ENCODE measurements at regions not wholly inside any gene's neighbourhood (a gene's known extent, or its start where the extent isn't known, plus 50 kb on each side); places are given as distances from the start of the nearest gene placed in this dataset.
A peak's percentile ranks its signal among the peaks of the same experiment; 100 is the strongest.

DNA sequence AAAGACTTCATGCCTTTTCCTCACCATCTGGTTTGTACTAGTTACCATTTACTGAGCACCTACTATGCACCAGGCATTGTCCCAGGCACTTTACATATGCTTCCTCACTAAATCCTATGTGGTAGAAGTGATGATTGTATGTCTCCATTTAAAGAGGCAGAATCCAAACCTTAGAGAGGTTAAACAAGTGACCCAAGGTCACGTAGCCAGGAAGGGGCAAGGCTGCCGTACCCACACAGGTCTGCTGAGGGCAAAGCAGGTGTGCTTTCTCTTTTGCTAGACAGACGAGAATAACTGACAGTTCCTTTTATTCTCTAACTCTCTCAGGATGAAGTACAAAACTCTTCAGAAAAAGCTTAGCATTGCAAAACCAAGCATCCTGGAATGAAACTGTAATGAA, 235.2 kb upstream of the SRRM4 start:
- Histone ChIP-seq H3K9me3 (ENCODE audit: control insufficient read depth, insufficient read depth, low read length) (no peaks in the 10 kb centered on the region), H3K27me3 (ENCODE audit: control insufficient read depth, insufficient read depth, low read length) (no peaks in the 10 kb centered on the region), H3K27ac (ENCODE audit: low read length) (no peak overlapping the region), H3K4me1 (ENCODE audit: control insufficient read depth, insufficient read depth, low read length) (no peaks in the 10 kb centered on the region), H3K4me3 (ENCODE audit: low read length) (no peak overlapping the region), H3K36me3 (ENCODE audit: control insufficient read depth, insufficient read depth, low read length) (no peaks in the 10 kb centered on the region)
- DNase-seq (ENCODE audit: low read depth, low spot score), result no peak
- WGBS (ENCODE audit: insufficient coverage, insufficient read length), result no CpG with 5 or more reads among the region's 3 CpGs

- H3K27ac ChIP-seq (ENCODE audit: low read length), result no peak overlapping the region
- DNase-seq (ENCODE audit: low read depth, low spot score), result no peak
- no peaks in the 10 kb centered on the region for H3K9me3 ChIP-seq (ENCODE audit: control insufficient read depth, insufficient read depth, low read length)
- no peaks in the 10 kb centered on the region for H3K27me3 ChIP-seq (ENCODE audit: control insufficient read depth, insufficient read depth, low read length)
- no CpG with 5 or more reads among the region's 2 CpGs for WGBS (ENCODE audit: insufficient coverage, insufficient read length)
- no peaks in the 10 kb centered on the region for H3K36me3 ChIP-seq (ENCODE audit: control insufficient read depth, insufficient read depth, low read length)
- H3K4me1 ChIP-seq (ENCODE audit: control insufficient read depth, insufficient read depth, low read length), result no peaks in the 10 kb centered on the region
- no peak overlapping the region for H3K4me3 ChIP-seq (ENCODE audit: low read length)
Observed at GRCh38 chr12:118746960-118747359, 234.4 kb upstream of the SRRM4 start.

DNA sequence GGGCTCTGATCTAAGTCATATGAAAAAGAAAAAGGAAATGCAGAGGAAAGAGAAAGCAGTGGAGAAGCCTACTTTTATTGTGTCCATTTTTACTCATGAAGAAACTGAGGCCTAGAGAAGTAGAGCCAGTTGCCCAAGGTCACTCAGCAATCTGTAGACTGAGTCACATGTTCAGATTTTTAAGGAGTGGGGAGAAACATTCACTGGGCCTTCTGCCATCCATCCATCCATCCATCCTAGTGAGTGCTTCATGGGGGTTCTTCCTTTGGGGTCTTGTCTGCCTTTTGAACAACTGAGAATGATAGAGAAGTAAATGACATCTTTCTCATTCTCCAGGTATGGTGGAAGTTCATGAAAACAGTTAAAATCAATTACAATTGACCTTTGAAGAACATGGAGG, 233.6 kb upstream of the SRRM4 start:
- no peak overlapping the region for H3K27ac ChIP-seq (ENCODE audit: low read length)
- no peak for DNase-seq (ENCODE audit: low read depth, low spot score)

GRCh38 chr12:118748478-118749380, 232.6 kb upstream of the SRRM4 start:
- DNase-seq (ENCODE audit: low read depth, low spot score), result no peak

More for the DNA sequence above, 233.6 kb upstream of the SRRM4 start:
- H3K36me3 ChIP-seq (ENCODE audit: control insufficient read depth, insufficient read depth, low read length), result no peaks in the 10 kb centered on the region
- H3K27me3 ChIP-seq (ENCODE audit: control insufficient read depth, insufficient read depth, low read length), result no peaks in the 10 kb centered on the region
- no peaks in the 10 kb centered on the region for H3K9me3 ChIP-seq (ENCODE audit: control insufficient read depth, insufficient read depth, low read length)
- no peaks in the 10 kb centered on the region for H3K4me1 ChIP-seq (ENCODE audit: control insufficient read depth, insufficient read depth, low read length)
- H3K4me3 ChIP-seq (ENCODE audit: low read length), result no peak overlapping the region

DNA sequence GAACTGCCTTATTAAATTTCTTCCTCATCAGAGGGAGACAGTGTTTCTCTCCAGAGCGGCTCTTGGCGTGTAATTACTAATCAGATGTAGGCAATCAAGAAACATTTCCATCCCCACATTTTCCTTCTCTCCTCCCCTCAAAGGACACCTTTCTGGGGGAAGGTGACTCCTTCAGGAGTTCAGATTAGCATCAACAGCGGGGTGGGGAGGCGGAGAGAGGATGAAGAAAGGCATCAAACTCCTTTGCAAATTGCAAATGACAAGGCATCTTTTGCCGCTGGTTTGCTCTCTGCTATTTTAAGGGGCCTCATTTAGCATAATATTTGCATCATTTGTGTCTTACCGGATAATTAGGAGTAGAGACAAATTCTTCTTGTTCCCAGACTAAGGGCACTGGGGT, 231.7 kb upstream of the SRRM4 start:
- WGBS (ENCODE audit: insufficient coverage, insufficient read length), result no CpG with 5 or more reads among the region's 6 CpGs
- Histone ChIP-seq H3K4me1 (ENCODE audit: control insufficient read depth, insufficient read depth, low read length) (no peaks in the 10 kb centered on the region), H3K4me3 (ENCODE audit: low read length) (no peak overlapping the region), H3K9me3 (ENCODE audit: control insufficient read depth, insufficient read depth, low read length) (no peaks in the 10 kb centered on the region), H3K36me3 (ENCODE audit: control insufficient read depth, insufficient read depth, low read length) (no peaks in the 10 kb centered on the region), H3K27me3 (ENCODE audit: control insufficient read depth, insufficient read depth, low read length) (no peaks in the 10 kb centered on the region), H3K27ac (ENCODE audit: low read length) (no peak overlapping the region)
- DNase-seq (ENCODE audit: low read depth, low spot score), result no peak

More at GRCh38 chr12:118748478-118749380, 232.6 kb upstream of the SRRM4 start:
- no peaks in the 10 kb centered on the region for H3K9me3 ChIP-seq (ENCODE audit: control insufficient read depth, insufficient read depth, low read length)
- no peak overlapping the region for H3K4me3 ChIP-seq (ENCODE audit: low read length)
- no peaks in the 10 kb centered on the region for H3K4me1 ChIP-seq (ENCODE audit: control insufficient read depth, insufficient read depth, low read length)
- H3K36me3 ChIP-seq (ENCODE audit: control insufficient read depth, insufficient read depth, low read length), result no peaks in the 10 kb centered on the region
- no CpG with 5 or more reads among the region's 7 CpGs for WGBS (ENCODE audit: insufficient coverage, insufficient read length)
- no peaks in the 10 kb centered on the region for H3K27me3 ChIP-seq (ENCODE audit: control insufficient read depth, insufficient read depth, low read length)
- H3K27ac ChIP-seq (ENCODE audit: low read length), result no peak overlapping the region

GRCh38 chr12:118750666-118751065, 230.7 kb upstream of the SRRM4 start:
- no peak overlapping the region for H3K4me3 ChIP-seq (ENCODE audit: low read length)
- DNase-seq (ENCODE audit: low read depth, low spot score), result no peak
- H3K36me3 ChIP-seq (ENCODE audit: control insufficient read depth, insufficient read depth, low read length), result no peaks in the 10 kb centered on the region
- H3K9me3 ChIP-seq (ENCODE audit: control insufficient read depth, insufficient read depth, low read length), result no peaks in the 10 kb centered on the region
- no CpG with 5 or more reads among the region's 2 CpGs for WGBS (ENCODE audit: insufficient coverage, insufficient read length)
- no peaks in the 10 kb centered on the region for H3K27me3 ChIP-seq (ENCODE audit: control insufficient read depth, insufficient read depth, low read length)
- no peak overlapping the region for H3K27ac ChIP-seq (ENCODE audit: low read length)
- no peaks in the 10 kb centered on the region for H3K4me1 ChIP-seq (ENCODE audit: control insufficient read depth, insufficient read depth, low read length)

DNA sequence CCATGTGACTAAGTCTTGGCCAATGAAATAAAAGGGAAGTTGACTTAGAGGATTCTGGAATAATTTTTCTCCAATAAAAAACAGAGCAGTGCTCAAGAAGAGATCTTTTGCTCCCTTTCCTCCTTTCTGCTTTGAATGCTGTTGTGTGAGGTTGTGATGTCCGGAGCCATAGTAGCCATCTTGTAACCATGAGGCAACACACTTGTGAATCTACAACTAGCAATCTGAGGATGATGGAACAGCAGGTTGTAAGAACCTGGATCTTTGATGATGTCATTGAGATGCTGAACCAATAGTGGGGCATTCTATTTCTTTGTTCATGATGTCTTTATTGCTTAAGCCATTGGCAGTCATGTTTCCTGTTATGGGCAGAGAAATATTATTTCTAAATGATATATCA, 230.0 kb upstream of the SRRM4 start:
- no peak overlapping the region for H3K4me3 ChIP-seq (ENCODE audit: low read length)
- H3K36me3 ChIP-seq (ENCODE audit: control insufficient read depth, insufficient read depth, low read length), result no peaks in the 10 kb centered on the region
- no CpG with 5 or more reads among the region's 1 CpG for WGBS (ENCODE audit: insufficient coverage, insufficient read length)
- no peak overlapping the region for H3K27ac ChIP-seq (ENCODE audit: low read length)
- no peaks in the 10 kb centered on the region for H3K4me1 ChIP-seq (ENCODE audit: control insufficient read depth, insufficient read depth, low read length)
- no peaks in the 10 kb centered on the region for H3K9me3 ChIP-seq (ENCODE audit: control insufficient read depth, insufficient read depth, low read length)
- no peak for DNase-seq (ENCODE audit: low read depth, low spot score)
- no peaks in the 10 kb centered on the region for H3K27me3 ChIP-seq (ENCODE audit: control insufficient read depth, insufficient read depth, low read length)

DNA sequence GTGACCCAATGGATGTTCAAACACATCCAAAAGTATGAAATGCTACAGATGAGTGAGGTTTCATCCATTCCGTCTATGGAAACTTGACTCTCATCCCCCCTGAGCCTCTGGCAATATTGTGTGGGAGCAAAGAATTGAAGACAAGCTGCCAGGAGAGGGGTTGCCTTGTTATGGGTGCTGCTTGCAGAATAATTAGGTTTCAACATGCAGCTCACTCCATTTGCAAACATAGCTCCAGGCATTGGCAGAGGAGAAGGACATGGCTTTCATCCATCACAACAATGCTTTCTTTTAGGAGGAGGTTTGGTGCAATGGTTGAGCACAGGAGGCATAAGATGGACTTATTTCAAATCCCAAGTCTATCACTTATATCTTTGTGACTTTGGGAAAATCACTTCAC, 220.7 kb upstream of the SRRM4 start:
- no peak overlapping the region for H3K27ac ChIP-seq (ENCODE audit: low read length)
- no peaks in the 10 kb centered on the region for H3K4me1 ChIP-seq (ENCODE audit: control insufficient read depth, insufficient read depth, low read length)
- no peak overlapping the region for H3K4me3 ChIP-seq (ENCODE audit: low read length)
- H3K9me3 ChIP-seq (ENCODE audit: control insufficient read depth, insufficient read depth, low read length), result no peaks in the 10 kb centered on the region
- no peak for DNase-seq (ENCODE audit: low read depth, low spot score)
- no peaks in the 10 kb centered on the region for H3K27me3 ChIP-seq (ENCODE audit: control insufficient read depth, insufficient read depth, low read length)
- WGBS (ENCODE audit: insufficient coverage, insufficient read length), result no CpG with 5 or more reads among the region's 1 CpG
- H3K36me3 ChIP-seq (ENCODE audit: control insufficient read depth, insufficient read depth, low read length), result no peaks in the 10 kb centered on the region

GRCh38 chr12:118763234-118763633, 218.1 kb upstream of the SRRM4 start:
- Histone ChIP-seq H3K27me3 (ENCODE audit: control insufficient read depth, insufficient read depth, low read length) (no peaks in the 10 kb centered on the region), H3K27ac (ENCODE audit: low read length) (no peak overlapping the region), H3K9me3 (ENCODE audit: control insufficient read depth, insufficient read depth, low read length) (no peaks in the 10 kb centered on the region), H3K4me3 (ENCODE audit: low read length) (no peak overlapping the region), H3K36me3 (ENCODE audit: control insufficient read depth, insufficient read depth, low read length) (no peaks in the 10 kb centered on the region), H3K4me1 (ENCODE audit: control insufficient read depth, insufficient read depth, low read length) (no peaks in the 10 kb centered on the region)
- no peak for DNase-seq (ENCODE audit: low read depth, low spot score)
- no CpG with 5 or more reads among the region's 1 CpG for WGBS (ENCODE audit: insufficient coverage, insufficient read length)

DNA sequence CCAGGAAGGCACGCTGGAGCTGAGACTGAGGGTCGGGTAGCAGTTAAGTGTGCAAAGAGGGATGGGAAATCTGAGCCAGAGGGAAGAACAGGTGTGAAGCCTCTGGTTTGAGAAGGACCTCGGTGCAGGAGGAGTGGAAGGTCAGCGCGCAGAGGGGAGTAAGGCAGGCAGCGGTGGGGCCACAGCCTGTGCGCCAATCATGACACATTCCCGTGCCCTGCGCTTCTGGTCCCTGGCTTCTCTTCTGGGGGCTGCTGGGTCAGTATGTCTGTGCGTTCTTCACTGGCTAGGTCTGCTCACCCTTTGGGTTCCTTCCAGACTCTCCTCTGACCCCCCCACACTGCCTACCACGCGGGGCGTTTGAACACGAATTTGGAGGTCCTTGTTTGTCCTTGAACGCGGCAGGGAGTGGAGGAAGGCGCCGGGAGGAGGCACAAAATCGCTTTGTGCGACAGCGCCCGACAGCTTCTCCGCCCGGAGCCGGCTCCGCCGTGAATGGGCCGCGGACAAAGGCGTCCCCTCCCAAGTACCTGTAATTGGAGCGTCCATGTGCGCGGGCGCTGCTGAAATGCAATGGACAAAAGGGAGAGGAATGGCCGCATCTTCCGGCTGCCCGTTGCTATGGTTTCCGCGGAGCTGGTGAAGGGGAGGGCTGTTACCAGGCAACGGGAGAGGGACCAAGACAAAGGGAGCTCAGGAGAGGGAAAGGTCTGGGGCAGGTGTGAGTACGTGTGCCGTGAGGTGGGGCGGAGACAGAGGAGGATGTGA, 207.2 kb upstream of the SRRM4 start:
- Histone ChIP-seq H3K4me1 (ENCODE audit: control insufficient read depth, insufficient read depth, low read length) (peaks cover 8% of the 10 kb centered on the region; the same call in 1 of the 2 replicates), H3K36me3 (ENCODE audit: control insufficient read depth, insufficient read depth, low read length) (no peaks in the 10 kb centered on the region), H3K4me3 (ENCODE audit: low read length) (peak overlapping the region; percentile 26; the same call in 1 of the 2 replicates), H3K27ac (ENCODE audit: low read length) (no peak overlapping the region), H3K27me3 (ENCODE audit: control insufficient read depth, insufficient read depth, low read length) (no peaks in the 10 kb centered on the region), H3K9me3 (ENCODE audit: control insufficient read depth, insufficient read depth, low read length) (no peaks in the 10 kb centered on the region)
- WGBS (ENCODE audit: insufficient coverage, insufficient read length), result no CpG with 5 or more reads among the region's 43 CpGs
- DNase-seq (ENCODE audit: low read depth, low spot score), result peak; percentile 87
